CD14-positive monocyte (primary cell): ENCODE measurements at regions not wholly inside any gene's neighbourhood (a gene's known extent, or its start where the extent isn't known, plus 50 kb on each side); places are given as distances from the start of the nearest gene placed in this dataset.

Experiments used
- DNase-seq, 3 donors: peaks; one replicate each; pipeline ENCODE4 v3.0.0-alpha.2; 2011 to 2022
- H2AFZ ChIP-seq: 2 replicates; pipeline ENCODE4 v1.6.0; 2012; ENCODE audit warnings: mild to moderate bottlenecking, low read depth, low read length, inconsistent platforms; ENCODE audit not compliant: insufficient read depth, poor library complexity, severe bottlenecking
- H3K27ac ChIP-seq, 2 donors: 1 replicate in 1 of 2; 2 replicates in 1 of 2; pipeline ENCODE4 v1.5.1; 2012 to 2013; ENCODE audit warnings: low read length in 2 of 2, control low read depth in 1 of 2, inconsistent platforms in 1 of 2, low read depth in 1 of 2, mild to moderate bottlenecking in 1 of 2
- H3K27me3 ChIP-seq, 2 donors: one replicate each; pipeline versions ENCODE4 v1.6.0 to v1.6.1; 2011 to 2013; ENCODE audit warnings: low read length in 2 of 2; ENCODE audit not compliant: control insufficient read depth in 2 of 2, insufficient read depth in 2 of 2
- H3K36me3 ChIP-seq, 2 donors: replicated peaks in 1 of 2; 1 replicate in 1 of 2; 2 replicates in 1 of 2; pipeline versions ENCODE4 v1.5.1 to v1.6.1; 2012 to 2013; ENCODE audit warnings: low read length in 2 of 2, control low read depth in 1 of 2, inconsistent platforms in 1 of 2, mild to moderate bottlenecking in 1 of 2; ENCODE audit not compliant: insufficient read depth in 2 of 2, control insufficient read depth in 1 of 2
- H3K4me1 ChIP-seq, 2 donors: 1 replicate in 1 of 2; 2 replicates in 1 of 2; pipeline versions ENCODE4 v1.5.1 to v1.6.1; 2012 to 2013; ENCODE audit warnings: low read length in 2 of 2, control low read depth in 1 of 2, inconsistent platforms in 1 of 2, mild to moderate bottlenecking in 1 of 2, moderate library complexity in 1 of 2; ENCODE audit not compliant: insufficient read depth in 2 of 2, control insufficient read depth in 1 of 2
- H3K4me2 ChIP-seq: replicated peaks from 2 replicates; pipeline ENCODE3; 2012; ENCODE audit warnings: low read length, moderate library complexity, mild to moderate bottlenecking; ENCODE audit not compliant: poor library complexity, severe bottlenecking; ENCODE audit errors: extremely low read depth
- H3K4me3 ChIP-seq, 3 experiments: fragments of 200-600 bp in 1 of 3; sonication (generic) in 1 of 3; replicated peaks in 1 of 3; 1 replicate in 2 of 3; 2 replicates in 1 of 3; pipeline ENCODE4 v1.5.1; 2011 to 2013; ENCODE audit warnings: low read length in 3 of 3, mild to moderate bottlenecking in 3 of 3, control low read depth in 2 of 3, low read depth in 2 of 3, inconsistent platforms in 1 of 3, moderate library complexity in 1 of 3
- H3K79me2 ChIP-seq: 2 replicates; pipeline ENCODE4 v1.6.0; 2012; ENCODE audit warnings: mild to moderate bottlenecking, control low read depth, inconsistent platforms, low read length, moderate library complexity; ENCODE audit not compliant: insufficient read depth
- H3K9ac ChIP-seq: 2 replicates; pipeline ENCODE4 v1.6.0; 2017; ENCODE audit warnings: low read length, mild to moderate bottlenecking; ENCODE audit not compliant: insufficient read depth, poor library complexity, severe bottlenecking
- H3K9me3 ChIP-seq, 2 donors: replicated peaks in 1 of 2; 1 replicate in 1 of 2; 2 replicates in 1 of 2; pipeline versions ENCODE4 v1.5.1 to v1.6.1; 2012 to 2013; ENCODE audit warnings: low read length in 2 of 2, control low read depth in 1 of 2; ENCODE audit not compliant: control insufficient read depth in 1 of 2, insufficient read depth in 1 of 2
- H4K20me1 ChIP-seq: 2 replicates; pipeline ENCODE4 v1.6.0; 2012; ENCODE audit warnings: mild to moderate bottlenecking, low read length, control low read depth, moderate library complexity; ENCODE audit not compliant: insufficient read depth
- H3K27ac Mint-ChIP-seq, 7 donors: one replicate each; pipeline ENCODE4 v1.8.0; 2020; ENCODE audit warnings: mild to moderate bottlenecking in 7 of 7, mixed read lengths in 7 of 7, moderate library complexity in 6 of 7, inconsistent platforms in 2 of 7
- H3K27me3 Mint-ChIP-seq, 3 donors: one replicate each; pipeline ENCODE4 v1.8.0; 2021 to 2022; ENCODE audit warnings: low read depth in 3 of 3, mild to moderate bottlenecking in 3 of 3, mixed read lengths in 3 of 3, moderate library complexity in 3 of 3, inconsistent platforms in 1 of 3
- H3K36me3 Mint-ChIP-seq, 2 donors: one replicate each; pipeline ENCODE4 v1.8.0; 2020; ENCODE audit warnings: mixed read lengths in 2 of 2, inconsistent platforms in 1 of 2, mild to moderate bottlenecking in 1 of 2
- H3K4me1 Mint-ChIP-seq: one replicate; pipeline ENCODE4 v1.8.0; 2020; ENCODE audit warnings: mild to moderate bottlenecking, mixed read lengths
- H3K4me3 Mint-ChIP-seq, 2 donors: one replicate each; pipeline ENCODE4 v1.8.0; 2020; ENCODE audit warnings: mild to moderate bottlenecking in 2 of 2, mixed read lengths in 2 of 2, moderate library complexity in 1 of 2
- H3K9me3 Mint-ChIP-seq, 7 donors: one replicate each; pipeline ENCODE4 v1.8.0; 2020 to 2022; ENCODE audit warnings: mixed read lengths in 7 of 7, mild to moderate bottlenecking in 6 of 7, moderate library complexity in 6 of 7, inconsistent platforms in 2 of 7
- WGBS: methylation state at CpG from one replicate; pipeline ENCODE4 v1.1.5; 2013; ENCODE audit warnings: missing lambda C conversion rate; ENCODE audit not compliant: insufficient coverage; 5-methylcytosine and 5-hydroxymethylcytosine counted together
- intact Hi-C, 2 donors: fragments of 100-400 bp; cut with micrococcal nuclease; formaldehyde crosslinking; loops; one replicate each; pipeline versions ENCODE4 v1.15.0 to v1.15.1; 2023
- TF ChIP-seq, protein P1 (sequence below): fragments of 200-600 bp; IDR thresholded peaks from one replicate; pipeline ENCODE4 v1.8.0; 2022; ENCODE audit warnings: antibody characterized with exemption, mild to moderate bottlenecking

- no peaks in the 10 kb centered on the region for H3K27me3 Mint-ChIP-seq
- Histone ChIP-seq H3K79me2 (no peaks in the 10 kb centered on the region), H3K27ac (no peak overlapping the region), H3K36me3 (no peaks in the 10 kb centered on the region), H3K4me2 (no peak overlapping the region), H3K9ac (no peak overlapping the region), H2AFZ (no peak overlapping the region), H3K4me3 (no peak overlapping the region), H4K20me1 (no peaks in the 10 kb centered on the region), H3K27me3 (no peaks in the 10 kb centered on the region), H3K9me3 (peaks cover 0 to 3% of the 10 kb centered on the region in 2 donors), H3K4me1 (no peaks in the 10 kb centered on the region)
- peaks cover 0 to 5% (median 0%) of the 10 kb centered on the region in 7 donors for H3K9me3 Mint-ChIP-seq
- H3K27ac Mint-ChIP-seq = no peak overlapping the region
- 100% methylated on average over 2 of the region's 3 CpGs for WGBS
- no peaks in the 10 kb centered on the region for H3K36me3 Mint-ChIP-seq
- TF ChIP-seq, protein P1, sequence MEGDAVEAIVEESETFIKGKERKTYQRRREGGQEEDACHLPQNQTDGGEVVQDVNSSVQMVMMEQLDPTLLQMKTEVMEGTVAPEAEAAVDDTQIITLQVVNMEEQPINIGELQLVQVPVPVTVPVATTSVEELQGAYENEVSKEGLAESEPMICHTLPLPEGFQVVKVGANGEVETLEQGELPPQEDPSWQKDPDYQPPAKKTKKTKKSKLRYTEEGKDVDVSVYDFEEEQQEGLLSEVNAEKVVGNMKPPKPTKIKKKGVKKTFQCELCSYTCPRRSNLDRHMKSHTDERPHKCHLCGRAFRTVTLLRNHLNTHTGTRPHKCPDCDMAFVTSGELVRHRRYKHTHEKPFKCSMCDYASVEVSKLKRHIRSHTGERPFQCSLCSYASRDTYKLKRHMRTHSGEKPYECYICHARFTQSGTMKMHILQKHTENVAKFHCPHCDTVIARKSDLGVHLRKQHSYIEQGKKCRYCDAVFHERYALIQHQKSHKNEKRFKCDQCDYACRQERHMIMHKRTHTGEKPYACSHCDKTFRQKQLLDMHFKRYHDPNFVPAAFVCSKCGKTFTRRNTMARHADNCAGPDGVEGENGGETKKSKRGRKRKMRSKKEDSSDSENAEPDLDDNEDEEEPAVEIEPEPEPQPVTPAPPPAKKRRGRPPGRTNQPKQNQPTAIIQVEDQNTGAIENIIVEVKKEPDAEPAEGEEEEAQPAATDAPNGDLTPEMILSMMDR = no peak
- H3K4me3 Mint-ChIP-seq = no peak overlapping the region
- DNase-seq = no peak
- no peaks in the 10 kb centered on the region for H3K4me1 Mint-ChIP-seq
- intact Hi-C loops = no loop called here
Measured at GRCh38 chr5:86376214-86376613, 241.5 kb upstream of the COX7C start.

- Histone ChIP-seq H3K27ac (no peak overlapping the region), H3K4me1 (no peaks in the 10 kb centered on the region), H4K20me1 (no peaks in the 10 kb centered on the region), H3K4me2 (no peak overlapping the region), H2AFZ (no peak overlapping the region), H3K4me3 (no peak overlapping the region), H3K36me3 (no peaks in the 10 kb centered on the region), H3K9ac (no peak overlapping the region), H3K79me2 (no peaks in the 10 kb centered on the region), H3K9me3 (no peaks in the 10 kb centered on the region), H3K27me3 (no peaks in the 10 kb centered on the region)
- H3K4me1 Mint-ChIP-seq = no peaks in the 10 kb centered on the region
- peaks cover 0 to 2% (median 0%) of the 10 kb centered on the region in 7 donors for H3K9me3 Mint-ChIP-seq
- intact Hi-C loops = no loop called here
- WGBS = no CpG with 5 or more reads among the region's 2 CpGs
- no peak overlapping the region for H3K27ac Mint-ChIP-seq
- DNase-seq = no peak
- no peaks in the 10 kb centered on the region for H3K36me3 Mint-ChIP-seq
- peaks cover 0 to 1% (median 0%) of the 10 kb centered on the region in 3 donors for H3K27me3 Mint-ChIP-seq
- TF ChIP-seq, protein P1 = no peak
- H3K4me3 Mint-ChIP-seq = no peak overlapping the region
Measured at GRCh38 chr5:86403190-86403589, 214.6 kb upstream of the COX7C start.
